Neuronal stem cell (in vitro differentiated cells): ENCODE measurements at regions not wholly inside any gene's neighbourhood (a gene's known extent, or its start where the extent isn't known, plus 50 kb on each side); places are given as distances from the start of the nearest gene placed in this dataset.

Source experiments
- DNase-seq: peaks from one replicate; pipeline ENCODE4 v3.0.0-alpha.2; 2013; ENCODE audit warnings: low spot score
- H2AFZ ChIP-seq: one replicate; pipeline ENCODE4 v1.6.1; 2013; ENCODE audit warnings: mild to moderate bottlenecking, low read length, inconsistent platforms
- H2AK5ac ChIP-seq: 2 replicates; pipeline ENCODE4 v1.6.1; 2013; ENCODE audit warnings: low read depth, mild to moderate bottlenecking, inconsistent platforms, low read length, moderate library complexity, mixed read lengths
- H2BK120ac ChIP-seq: 2 replicates; pipeline ENCODE4 v1.6.1; 2013; ENCODE audit warnings: low read depth, mild to moderate bottlenecking, inconsistent platforms, low read length, moderate library complexity, mixed read lengths
- H2BK12ac ChIP-seq: one replicate; pipeline ENCODE4 v1.6.1; 2013; ENCODE audit warnings: low read length, inconsistent platforms
- H2BK15ac ChIP-seq: 2 replicates; pipeline ENCODE4 v1.6.1; 2013; ENCODE audit warnings: mild to moderate bottlenecking, low read length, inconsistent platforms, mixed read lengths
- H2BK5ac ChIP-seq: one replicate; pipeline ENCODE4 v1.6.1; 2013; ENCODE audit warnings: inconsistent platforms, mild to moderate bottlenecking, low read length, moderate library complexity
- H3K14ac ChIP-seq: one replicate; pipeline ENCODE4 v1.6.1; 2013; ENCODE audit warnings: low read length, inconsistent platforms
- H3K18ac ChIP-seq: 2 replicates; pipeline ENCODE4 v1.6.1; 2013; ENCODE audit warnings: low read length, inconsistent platforms
- H3K23ac ChIP-seq: 2 replicates; pipeline ENCODE4 v1.6.1; 2013; ENCODE audit warnings: low read depth, mild to moderate bottlenecking, mixed read lengths, low read length, inconsistent platforms; ENCODE audit not compliant: poor library complexity
- H3K27ac ChIP-seq: replicated peaks from 3 replicates; pipeline ENCODE4 v1.5.1; 2013; ENCODE audit warnings: low read length, inconsistent platforms
- H3K27me3 ChIP-seq, 3 experiments: 2 replicates each; pipeline ENCODE4 v1.6.1; 2013; ENCODE audit warnings: low read length in 3 of 3, mild to moderate bottlenecking in 2 of 3, inconsistent platforms in 1 of 3, low read depth in 1 of 3, mixed read lengths in 1 of 3, moderate library complexity in 1 of 3; ENCODE audit not compliant: control insufficient read depth in 3 of 3, insufficient read depth in 3 of 3
- H3K36me3 ChIP-seq, 2 donors: replicated peaks in 1 of 2; 2 replicates each; pipeline ENCODE4 v1.6.1; 2013; ENCODE audit warnings: low read length in 2 of 2; ENCODE audit not compliant: control insufficient read depth in 2 of 2, insufficient read depth in 2 of 2
- H3K4ac ChIP-seq: 2 replicates; pipeline ENCODE4 v1.6.1; 2013; ENCODE audit warnings: inconsistent platforms, mild to moderate bottlenecking, low read length, moderate library complexity
- H3K4me1 ChIP-seq, 2 donors: 1 replicate in 1 of 2; 2 replicates in 1 of 2; pipeline ENCODE4 v1.6.1; 2013; ENCODE audit warnings: low read length in 2 of 2, low read depth in 1 of 2; ENCODE audit not compliant: control insufficient read depth in 2 of 2, insufficient read depth in 1 of 2
- H3K4me2 ChIP-seq: one replicate; pipeline ENCODE4 v1.6.1; 2013; ENCODE audit warnings: mild to moderate bottlenecking, low read length, inconsistent platforms; ENCODE audit not compliant: insufficient read depth, poor library complexity, severe bottlenecking
- H3K4me3 ChIP-seq, 2 donors: 2 replicates each; pipeline ENCODE4 v1.5.1; 2013; ENCODE audit warnings: low read length in 2 of 2, mild to moderate bottlenecking in 2 of 2, inconsistent platforms in 1 of 2, moderate library complexity in 1 of 2
- H3K79me1 ChIP-seq: one replicate; pipeline ENCODE4 v1.6.1; 2013; ENCODE audit warnings: low read depth, mild to moderate bottlenecking, inconsistent platforms, low read length, moderate library complexity
- H3K9ac ChIP-seq: one replicate; pipeline ENCODE4 v1.6.1; 2013; ENCODE audit warnings: mild to moderate bottlenecking, low read depth, low read length, inconsistent platforms; ENCODE audit not compliant: poor library complexity
- H3K9me3 ChIP-seq, 2 donors: replicated peaks in 1 of 2; 2 replicates each; pipeline versions ENCODE3 to v1.6.1; 2013; ENCODE audit warnings: low read length in 2 of 2, mild to moderate bottlenecking in 2 of 2, inconsistent platforms in 1 of 2, low read depth in 1 of 2, mixed read lengths in 1 of 2, moderate library complexity in 1 of 2; ENCODE audit not compliant: control insufficient read depth in 2 of 2, insufficient read depth in 1 of 2
- H4K8ac ChIP-seq: one replicate; pipeline ENCODE4 v1.6.1; 2013; ENCODE audit warnings: low read depth, mild to moderate bottlenecking, inconsistent platforms, low read length, moderate library complexity
- H4K91ac ChIP-seq: one replicate; pipeline ENCODE4 v1.6.1; 2013; ENCODE audit warnings: low read length, low read depth, mild to moderate bottlenecking, inconsistent platforms; ENCODE audit not compliant: poor library complexity
- WGBS, 2 donors: extraction: QIAGEN DNeasy Blood & Tissue Kit; methylation state at CpG; one replicate each; pipeline ENCODE4 v1.1.7; 2013; ENCODE audit warnings: missing lambda C conversion rate in 2 of 2, mixed read lengths in 1 of 2; ENCODE audit not compliant: insufficient read length in 2 of 2, insufficient replicate concordance in 1 of 2; ENCODE audit errors: extremely low coverage in 2 of 2; 5-methylcytosine and 5-hydroxymethylcytosine counted together

- Histone ChIP-seq H3K9me3 (no peaks in the 10 kb centered on the region), H2AFZ (no peak overlapping the region), H2BK120ac (no peak overlapping the region), H4K8ac (no peak overlapping the region), H3K4me3 (no peak overlapping the region), H3K14ac (no peak overlapping the region), H3K79me1 (no peaks in the 10 kb centered on the region), H2BK5ac (no peak overlapping the region), H3K27ac (no peak overlapping the region), H3K36me3 (no peaks in the 10 kb centered on the region), H2AK5ac (no peak overlapping the region), H3K4me1 (no peaks in the 10 kb centered on the region), H3K27me3 (no peaks in the 10 kb centered on the region), H3K4ac (no peak overlapping the region), H2BK15ac (no peak overlapping the region), H2BK12ac (no peak overlapping the region), H3K4me2 (no peak overlapping the region), H3K18ac (no peak overlapping the region), H4K91ac (no peak overlapping the region), H3K23ac (no peak overlapping the region), H3K9ac (no peak overlapping the region)
- DNase-seq, result no peak
- WGBS, 2 donors, result no CpG with 5 or more reads among the region's 1 CpG
These were observed 2602.5 kb downstream of the PCDH9 start for GRCh38 chr13:64627654-64628053.

GRCh38 chr13:64626105-64626504 lies 2604.0 kb downstream of the PCDH9 start:
- Histone ChIP-seq H2BK120ac (no peak overlapping the region), H2BK5ac (no peak overlapping the region), H2BK15ac (no peak overlapping the region), H3K9me3 (no peaks in the 10 kb centered on the region), H3K4me1 (no peaks in the 10 kb centered on the region), H2AK5ac (no peak overlapping the region), H3K79me1 (no peaks in the 10 kb centered on the region), H4K8ac (no peak overlapping the region), H3K9ac (no peak overlapping the region), H3K14ac (no peak overlapping the region), H4K91ac (no peak overlapping the region), H2AFZ (no peak overlapping the region), H3K4ac (no peak overlapping the region), H3K18ac (no peak overlapping the region), H3K27ac (no peak overlapping the region), H3K4me3 (no peak overlapping the region), H3K23ac (no peak overlapping the region), H2BK12ac (no peak overlapping the region), H3K27me3 (no peaks in the 10 kb centered on the region), H3K4me2 (no peak overlapping the region), H3K36me3 (no peaks in the 10 kb centered on the region)
- DNase-seq, result no peak
- no CpG with 5 or more reads among the region's 5 CpGs for WGBS, 2 donors

- no peak overlapping the region for H3K4ac ChIP-seq
- no peak overlapping the region for H2AK5ac ChIP-seq
- no peak for DNase-seq
- H3K4me3 ChIP-seq, result no peak overlapping the region
- H3K27me3 ChIP-seq, result no peaks in the 10 kb centered on the region
- H3K9me3 ChIP-seq, result no peaks in the 10 kb centered on the region
- H3K36me3 ChIP-seq, result no peaks in the 10 kb centered on the region
- H3K79me1 ChIP-seq, result no peaks in the 10 kb centered on the region
- H3K9ac ChIP-seq, result no peak overlapping the region
- H2BK120ac ChIP-seq, result no peak overlapping the region
- H2BK12ac ChIP-seq, result no peak overlapping the region
- H3K23ac ChIP-seq, result no peak overlapping the region
- no peaks in the 10 kb centered on the region for H3K4me1 ChIP-seq
- WGBS, 2 donors, result no CpG with 5 or more reads among the region's 4 CpGs
- no peak overlapping the region for H2BK5ac ChIP-seq
- H3K27ac ChIP-seq, result no peak overlapping the region
- no peak overlapping the region for H3K4me2 ChIP-seq
- H3K14ac ChIP-seq, result no peak overlapping the region
- no peak overlapping the region for H4K91ac ChIP-seq
- H4K8ac ChIP-seq, result no peak overlapping the region
- H3K18ac ChIP-seq, result no peak overlapping the region
- H2BK15ac ChIP-seq, result no peak overlapping the region
- no peak overlapping the region for H2AFZ ChIP-seq
These were observed 2612.9 kb downstream of the PCDH9 start for GRCh38 chr13:64617231-64617630.

- no peak overlapping the region for H3K4me2 ChIP-seq
- H3K23ac ChIP-seq, result no peak overlapping the region
- H3K9ac ChIP-seq, result no peak overlapping the region
- H4K8ac ChIP-seq, result no peak overlapping the region
- H3K4me1 ChIP-seq, result no peaks in the 10 kb centered on the region
- no peak overlapping the region for H2AK5ac ChIP-seq
- H2BK12ac ChIP-seq, result no peak overlapping the region
- H2BK15ac ChIP-seq, result no peak overlapping the region
- H3K36me3 ChIP-seq, result no peaks in the 10 kb centered on the region
- no peak overlapping the region for H2AFZ ChIP-seq
- no peak for DNase-seq
- H3K27me3 ChIP-seq, result no peaks in the 10 kb centered on the region
- H3K79me1 ChIP-seq, result no peaks in the 10 kb centered on the region
- no peak overlapping the region for H3K4ac ChIP-seq
- H2BK5ac ChIP-seq, result no peak overlapping the region
- H3K4me3 ChIP-seq, result no peak overlapping the region
- H3K9me3 ChIP-seq, result no peaks in the 10 kb centered on the region
- H4K91ac ChIP-seq, result no peak overlapping the region
- no peak overlapping the region for H2BK120ac ChIP-seq
- no peak overlapping the region for H3K18ac ChIP-seq
- H3K14ac ChIP-seq, result no peak overlapping the region
- no peak overlapping the region for H3K27ac ChIP-seq
These were observed 2638.2 kb downstream of the PCDH9 start for GRCh38 chr13:64591971-64592370.
